HG03558 (cell line): ENCODE measurements at regions not wholly inside any gene's neighbourhood (a gene's known extent, or its start where the extent isn't known, plus 50 kb on each side); places are given as distances from the start of the nearest gene placed in this dataset.

Experiments
- ATAC-seq: cut with Tn5 transposase; IDR thresholded peaks from one replicate; pipeline ENCODE4 v1.9.1; 2021; ENCODE audit warnings: moderate number of reproducible peaks; ENCODE audit not compliant: unreplicated experiment; ENCODE audit errors: extremely low read depth

GRCh38 chr12:107318556-107318805, 225.1 kb upstream of the CRY1 start:
- no peak for ATAC-seq

DNA sequence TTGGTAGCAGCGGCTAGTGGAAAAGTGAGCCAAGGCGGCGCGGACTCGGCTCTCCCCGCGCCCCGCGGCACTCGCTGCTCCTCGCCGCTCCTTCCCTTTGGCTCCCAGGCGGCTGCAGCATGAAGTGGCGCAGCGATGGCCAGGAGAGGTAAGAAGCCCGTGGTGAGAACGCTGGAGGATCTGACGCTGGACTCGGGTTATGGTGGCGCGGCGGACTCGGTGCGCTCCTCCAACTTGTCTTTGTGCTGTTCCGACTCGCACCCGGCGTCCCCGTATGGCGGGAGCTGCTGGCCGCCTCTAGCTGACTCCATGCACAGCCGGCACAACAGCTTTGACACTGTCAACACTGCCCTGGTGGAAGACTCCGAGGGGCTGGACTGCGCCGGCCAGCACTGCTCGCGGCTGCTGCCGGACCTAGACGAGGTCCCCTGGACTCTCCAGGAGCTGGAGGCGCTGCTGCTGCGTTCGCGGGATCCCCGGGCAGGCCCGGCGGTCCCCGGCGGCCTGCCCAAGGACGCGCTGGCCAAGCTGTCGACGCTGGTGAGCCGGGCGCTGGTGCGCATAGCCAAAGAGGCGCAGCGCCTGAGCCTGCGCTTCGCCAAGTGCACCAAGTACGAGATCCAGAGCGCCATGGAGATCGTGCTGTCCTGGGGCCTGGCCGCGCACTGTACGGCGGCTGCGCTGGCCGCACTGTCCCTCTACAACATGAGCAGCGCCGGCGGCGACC, 225.6 kb upstream of the CRY1 start:
- no peak for ATAC-seq

- no peak for ATAC-seq
Observed at GRCh38 chr12:107319533-107320032, 226.2 kb upstream of the CRY1 start.

DNA sequence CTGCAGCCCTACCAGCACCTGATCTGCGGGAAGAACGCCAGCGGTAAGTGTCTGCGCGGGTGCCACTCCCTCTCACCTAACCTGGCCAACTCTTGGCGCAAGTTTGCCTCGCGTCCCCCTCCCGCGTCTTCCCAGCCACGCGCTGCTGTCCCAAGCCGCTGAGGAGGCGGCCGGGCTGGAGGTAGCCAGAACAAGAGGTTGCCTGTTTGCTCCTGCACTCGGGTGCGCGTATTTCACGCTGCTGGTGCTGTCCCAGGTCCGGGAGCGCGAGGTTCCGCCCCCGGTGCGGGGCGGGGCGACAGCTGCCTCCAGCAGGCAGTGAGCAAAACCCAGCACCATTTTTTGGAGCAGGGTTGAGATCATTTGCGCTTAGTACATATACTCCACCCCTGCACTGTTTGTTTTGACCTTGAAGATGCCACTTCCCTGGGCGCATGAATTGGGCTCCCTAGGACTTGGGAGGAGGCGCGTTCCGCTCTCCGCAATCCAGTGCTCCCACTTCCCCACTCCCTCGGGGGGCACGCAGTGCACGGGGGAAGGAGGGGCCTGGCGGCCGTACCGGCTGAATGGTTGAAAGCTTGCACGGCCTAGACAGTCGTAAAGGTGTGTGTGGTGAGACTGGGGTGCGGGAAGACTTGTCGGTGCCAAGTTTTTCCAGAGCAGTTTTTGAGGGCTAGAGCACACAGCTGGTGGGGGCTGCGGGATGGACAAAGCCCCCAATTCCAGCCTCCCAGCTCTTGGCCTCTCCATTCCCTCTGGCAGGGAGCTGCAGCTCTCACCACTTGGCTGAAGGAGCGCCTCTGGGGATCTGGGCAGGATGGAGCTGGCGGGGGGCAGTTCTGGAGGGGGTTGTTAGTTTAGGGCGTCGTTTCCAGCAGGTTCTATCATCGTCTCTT, 226.9 kb upstream of the CRY1 start:
- ATAC-seq, result no peak

DNA sequence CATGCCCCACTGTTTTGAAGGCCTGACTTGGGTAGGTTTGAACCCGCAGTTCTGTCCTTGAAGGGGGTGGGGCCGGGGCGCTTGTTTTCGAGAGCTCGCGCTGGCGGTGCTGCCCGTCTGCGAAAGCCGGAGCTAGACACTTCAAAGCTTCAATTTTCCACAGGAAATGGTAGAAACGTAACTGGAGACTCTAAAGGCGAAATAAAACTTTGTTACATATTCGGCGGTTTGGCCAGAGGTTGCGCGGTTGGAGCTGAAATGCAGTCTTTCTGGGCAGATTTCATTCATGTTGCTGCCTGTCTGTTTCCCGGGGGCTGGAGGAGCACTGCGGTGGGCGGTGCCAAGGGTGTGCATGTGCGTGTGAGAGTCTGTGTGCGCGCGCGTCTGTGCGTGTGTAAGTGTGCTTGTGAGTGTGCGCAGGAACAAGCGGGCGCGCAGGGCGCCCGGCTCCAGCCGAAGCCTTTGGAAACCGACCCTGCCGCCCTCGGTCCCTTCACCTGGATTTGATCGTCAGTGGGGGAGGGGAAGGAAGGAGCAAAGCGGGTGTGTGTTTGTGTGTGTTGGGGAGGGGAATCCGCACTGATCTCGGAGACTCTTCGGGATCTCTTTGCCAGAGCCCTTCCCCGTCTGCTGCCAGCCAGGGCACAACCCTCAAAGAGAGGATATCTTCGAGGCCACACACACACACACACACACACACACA, 227.7 kb upstream of the CRY1 start:
- ATAC-seq, result no peak

DNA sequence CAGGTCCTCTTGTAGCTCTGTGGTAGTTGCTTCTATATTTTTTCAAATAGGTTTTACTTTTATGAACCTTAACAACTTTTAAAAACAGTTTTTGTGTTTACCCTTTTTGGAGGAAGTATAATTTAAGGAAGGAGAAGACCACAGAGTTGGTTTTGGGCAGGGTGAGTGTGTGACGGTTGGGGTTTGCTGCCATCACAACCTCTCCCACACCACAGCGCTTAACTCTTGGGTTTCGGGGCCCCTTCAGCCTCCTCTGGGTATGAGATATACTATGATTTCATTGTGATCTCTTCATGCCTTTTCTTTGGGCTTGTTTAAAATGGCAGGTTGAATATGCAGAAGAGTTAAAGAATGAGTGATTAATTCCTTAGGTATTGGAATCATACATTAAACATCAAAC, 228.7 kb upstream of the CRY1 start:
- no peak for ATAC-seq

GRCh38 chr12:107325075-107325608, 231.8 kb upstream of the CRY1 start:
- no peak for ATAC-seq

- ATAC-seq, result no peak
Observed at GRCh38 chr12:107326237-107326636, 232.9 kb upstream of the CRY1 start.

DNA sequence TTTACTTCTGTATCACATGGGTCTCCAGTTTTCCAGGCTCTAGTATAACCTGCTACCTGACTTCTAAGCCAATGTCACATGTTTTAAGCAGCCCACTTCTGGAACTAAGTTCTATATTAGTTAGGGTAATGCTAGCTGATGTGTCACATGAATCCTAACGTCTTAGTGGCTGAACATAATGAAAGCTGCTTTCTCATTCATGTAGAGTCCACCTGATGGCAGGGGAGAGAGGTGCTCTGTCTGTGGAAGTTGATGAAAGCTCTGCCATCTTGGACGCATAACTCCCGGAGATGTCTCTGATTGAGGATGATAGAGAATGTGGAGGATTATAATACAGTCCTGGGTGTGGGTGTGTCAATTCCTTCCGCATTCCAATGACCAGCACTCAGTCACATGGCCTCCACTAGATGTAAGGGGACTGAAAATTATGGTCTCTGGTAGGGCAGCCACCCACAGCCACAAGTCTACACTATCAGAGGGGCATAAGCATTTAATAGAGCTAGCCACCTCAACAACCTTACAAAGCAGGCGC, 234.4 kb upstream of the CRY1 start:
- ATAC-seq, result no peak

- no peak for ATAC-seq
Observed at GRCh38 chr12:107328442-107329133, 235.2 kb upstream of the CRY1 start.

GRCh38 chr12:107329569-107330324, 236.4 kb upstream of the CRY1 start:
- no peak for ATAC-seq

DNA sequence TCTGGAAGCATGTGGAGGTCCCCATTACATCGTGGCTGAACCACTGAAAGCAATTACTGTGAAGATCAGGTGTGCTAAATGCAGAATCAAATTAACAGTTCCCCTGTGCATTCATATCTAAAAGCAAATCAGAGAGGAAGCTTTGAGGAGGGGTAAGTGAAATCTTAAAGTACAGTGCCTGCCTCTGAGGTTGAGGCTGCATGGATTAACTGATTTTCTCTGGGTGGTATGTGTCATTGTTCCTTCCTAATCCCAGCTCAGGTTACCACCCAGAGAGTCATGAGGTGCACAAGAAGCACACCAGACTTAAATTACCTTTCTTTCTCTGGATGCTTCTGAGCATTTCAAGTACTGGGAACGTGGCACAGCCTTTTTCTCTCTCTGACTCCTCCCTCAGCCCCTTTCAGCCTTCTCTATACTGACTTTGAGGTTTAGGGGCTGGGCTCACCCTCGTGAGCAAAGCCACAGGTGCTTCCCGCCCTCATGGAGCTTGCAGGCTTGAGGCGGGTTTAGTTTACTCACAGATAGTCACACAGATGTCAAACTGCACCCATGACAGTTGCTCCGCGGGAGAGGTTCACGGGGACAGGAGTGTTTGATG, 237.6 kb upstream of the CRY1 start:
- ATAC-seq, result no peak

DNA sequence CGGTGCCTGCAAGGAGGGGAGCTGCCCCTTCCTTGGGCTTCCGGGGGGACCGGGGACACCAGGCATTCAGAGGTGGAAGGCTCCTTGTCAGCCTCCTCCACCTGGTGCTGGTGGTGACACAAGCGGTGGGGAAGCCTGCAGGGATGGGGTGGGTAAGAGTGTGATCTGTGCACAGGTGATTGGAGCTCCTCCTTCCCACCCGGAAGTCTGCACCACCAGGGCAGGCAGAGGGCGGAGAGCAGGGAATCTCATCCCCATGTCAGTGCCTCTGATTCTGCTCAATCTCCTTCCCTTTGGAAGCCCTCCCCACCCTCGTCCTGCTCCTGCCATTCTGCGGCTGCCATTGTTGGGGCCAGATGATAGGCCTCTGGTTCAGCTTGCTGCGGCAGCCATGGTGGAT, 238.1 kb upstream of the CRY1 start:
- ATAC-seq, result no peak

DNA sequence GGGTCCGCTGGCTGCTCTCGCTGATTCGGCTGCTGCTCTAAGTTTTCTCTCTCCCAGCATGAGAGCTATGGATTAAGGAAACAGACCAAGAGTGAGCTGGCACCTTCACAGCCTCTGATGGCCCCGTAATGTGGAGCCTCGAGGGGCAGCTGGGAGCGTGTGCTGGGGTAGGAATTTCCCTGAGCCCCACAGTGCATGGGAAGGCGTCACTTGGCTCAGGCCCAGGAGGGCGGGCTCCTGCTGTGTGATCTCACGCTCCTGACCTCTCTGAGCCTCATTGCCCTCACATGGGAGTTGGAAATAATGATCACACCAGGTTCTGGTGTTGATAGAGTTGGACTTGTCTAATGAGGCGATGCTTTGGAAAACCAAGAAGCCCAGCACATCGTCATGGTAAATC, 238.6 kb upstream of the CRY1 start:
- ATAC-seq, result no peak

DNA sequence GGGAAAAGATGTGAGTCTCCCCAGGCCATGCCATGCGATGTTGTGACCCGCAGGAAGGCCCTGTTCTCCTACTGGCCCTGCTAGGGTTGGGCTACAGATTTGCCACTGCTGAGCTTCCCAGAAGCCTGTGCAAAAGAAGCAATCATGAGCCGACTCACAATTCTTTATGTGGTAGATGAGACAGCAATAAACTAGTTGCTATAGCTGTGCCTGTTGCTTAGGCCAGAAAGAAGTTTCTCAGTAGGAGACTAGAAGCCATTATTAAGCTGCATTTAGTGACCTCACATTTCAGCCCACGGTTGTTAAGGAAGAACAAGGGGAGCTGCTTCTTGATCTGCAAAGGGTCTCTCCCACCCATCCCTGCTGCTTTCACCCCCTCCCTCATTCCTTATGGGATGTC, 239.4 kb upstream of the CRY1 start:
- ATAC-seq, result no peak

DNA sequence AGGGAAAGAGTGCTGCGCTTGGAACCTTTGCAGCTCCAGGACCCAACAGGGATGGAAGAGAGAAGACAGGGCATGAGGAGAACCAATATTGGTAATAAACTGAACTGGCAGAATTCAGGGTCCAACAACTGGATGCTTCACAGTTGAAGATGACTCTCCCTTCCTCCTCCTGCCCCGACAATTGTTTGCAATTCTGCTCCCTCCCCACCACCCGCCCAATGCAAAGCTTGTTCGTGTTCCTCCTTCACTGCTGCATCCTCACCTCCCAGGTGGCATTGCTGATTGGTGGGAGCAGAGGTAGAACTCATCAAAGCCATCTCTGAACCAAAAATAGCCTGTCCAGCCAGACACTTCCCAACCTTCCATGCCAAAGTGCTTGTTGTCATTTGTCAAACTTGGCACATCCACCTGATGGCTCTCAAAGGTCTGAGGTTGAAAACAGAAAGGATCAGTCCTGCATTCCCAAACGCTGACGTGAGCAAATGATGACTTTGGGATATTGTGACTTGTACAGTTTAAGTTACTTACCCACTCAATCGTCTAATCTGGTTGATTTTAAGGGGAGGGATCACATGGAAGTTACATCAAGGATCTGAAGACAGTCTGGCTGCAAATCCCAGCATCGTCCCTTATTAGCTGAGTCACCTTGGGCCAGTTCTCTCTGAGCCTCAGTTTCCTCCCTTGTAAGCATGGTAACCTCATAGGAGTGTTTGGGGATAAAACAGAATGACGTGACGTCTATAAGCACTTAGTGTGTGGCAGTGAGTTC, 242.6 kb upstream of the CRY1 start:
- ATAC-seq, result no peak

GRCh38 chr12:107336695-107337094, 243.3 kb upstream of the CRY1 start:
- ATAC-seq, result no peak
